Aorta (tissue), 5 donors: ENCODE measurements at regions not wholly inside any gene's neighbourhood (a gene's known extent, or its start where the extent isn't known, plus 50 kb on each side); places are given as distances from the start of the nearest gene placed in this dataset.

Source experiments
- ATAC-seq: fragments of 200-7000 bp; cut with Tn5 transposase; one replicate; pipeline ENCODE4 v1.9.1; 2022; ENCODE audit warnings: moderate library complexity; ENCODE audit not compliant: low FRiP score
- DNase-seq, 2 donors: peaks; one replicate each; pipeline ENCODE4 v3.0.0-alpha.2; 2020
- H3K27ac ChIP-seq, 2 donors: one replicate each; pipeline ENCODE4 v1.5.1; 2013; ENCODE audit warnings: low read length in 2 of 2, mild to moderate bottlenecking in 2 of 2, moderate library complexity in 2 of 2, control low read depth in 1 of 2, inconsistent platforms in 1 of 2, low read depth in 1 of 2
- H3K27me3 ChIP-seq, 2 donors: one replicate each; pipeline ENCODE4 v1.6.1; 2013; ENCODE audit warnings: control low read depth in 1 of 2, low read length in 1 of 2, mild to moderate bottlenecking in 1 of 2, moderate library complexity in 1 of 2; ENCODE audit not compliant: insufficient read depth in 2 of 2, control insufficient read depth in 1 of 2
- H3K36me3 ChIP-seq, 2 donors: one replicate each; pipeline ENCODE4 v1.6.1; 2013; ENCODE audit warnings: control low read depth in 1 of 2, low read length in 1 of 2, mild to moderate bottlenecking in 1 of 2; ENCODE audit not compliant: insufficient read depth in 2 of 2, control insufficient read depth in 1 of 2
- H3K4me1 ChIP-seq, 2 donors: one replicate each; pipeline ENCODE4 v1.6.1; 2013; ENCODE audit warnings: low read length in 2 of 2, control low read depth in 1 of 2, mild to moderate bottlenecking in 1 of 2, moderate library complexity in 1 of 2; ENCODE audit not compliant: insufficient read depth in 2 of 2, control insufficient read depth in 1 of 2
- H3K4me3 ChIP-seq, 2 donors: one replicate each; pipeline ENCODE4 v1.5.1; 2013; ENCODE audit warnings: low read length in 2 of 2, control low read depth in 1 of 2, mild to moderate bottlenecking in 1 of 2
- H3K9me3 ChIP-seq: one replicate; pipeline ENCODE4 v1.6.1; 2013; ENCODE audit warnings: mild to moderate bottlenecking, low read length; ENCODE audit not compliant: control insufficient read depth
- WGBS, 2 donors: extraction: QIAGEN DNeasy Blood & Tissue Kit; methylation state at CpG; one replicate each; pipeline ENCODE4 v1.1.7; 2013; 5-methylcytosine and 5-hydroxymethylcytosine counted together
- intact Hi-C, 2 donors: fragments of 100-400 bp; cut with DNase I; formaldehyde crosslinking; loops; one replicate each; pipeline versions ENCODE4 v1.14.2 to v1.15.0; 2022
- donor health status: healthy with polysubstance abuse.
- donor health status: Bipolar disorder and iron deficiency.
- donor health status: DM: no; HTN: no; CAD: no.
- donor health status: DM: no; HTN: no; CAD: no.
- donor health status: DM: yes; HTN: yes; CAD: no.

- 87 to 89% methylated on average over 3 of the region's 3 CpGs for WGBS, 2 donors
- H3K4me1 ChIP-seq, result no peaks in the 10 kb centered on the region
- H3K9me3 ChIP-seq, result no peaks in the 10 kb centered on the region
- no peaks in the 10 kb centered on the region for H3K27me3 ChIP-seq
- H3K36me3 ChIP-seq, result no peaks in the 10 kb centered on the region
- no peak overlapping the region for H3K4me3 ChIP-seq
- DNase-seq (no peak), ATAC-seq (no peak)
- intact Hi-C loops, result no loop called here
- no peak overlapping the region for H3K27ac ChIP-seq
Measured at GRCh38 chr15:96599268-96599667, 268.8 kb downstream of the NR2F2 start.

GRCh38 chr15:96600350-96600749 lies 269.9 kb downstream of the NR2F2 start:
- H3K4me1 ChIP-seq, result no peaks in the 10 kb centered on the region
- H3K27me3 ChIP-seq, result no peaks in the 10 kb centered on the region
- no peak overlapping the region for H3K4me3 ChIP-seq
- H3K36me3 ChIP-seq, result no peaks in the 10 kb centered on the region
- H3K27ac ChIP-seq, result no peak overlapping the region
- intact Hi-C loops, result no loop called here
- 88% methylated on average over 4 of the region's 4 CpGs for WGBS, 2 donors
- no peaks in the 10 kb centered on the region for H3K9me3 ChIP-seq
- ATAC-seq (no peak), DNase-seq (no peak)

GRCh38 chr15:96606617-96607016 lies 276.1 kb downstream of the NR2F2 start:
- no peak for ATAC-seq
- Histone ChIP-seq H3K27me3 (no peaks in the 10 kb centered on the region), H3K27ac (no peak overlapping the region), H3K4me3 (no peak overlapping the region), H3K36me3 (no peaks in the 10 kb centered on the region), H3K9me3 (no peaks in the 10 kb centered on the region), H3K4me1 (no peaks in the 10 kb centered on the region)
- DNase-seq, result no peak
- intact Hi-C loops, result no loop called here
- WGBS, 2 donors, result 83 to 86% methylated on average over 6 of the region's 6 CpGs

GRCh38 chr15:96610757-96611156 lies 280.3 kb downstream of the NR2F2 start:
- intact Hi-C loops, result no loop called here
- ATAC-seq (no peak), DNase-seq (no peak)

GRCh38 chr15:96612917-96613316 lies 282.4 kb downstream of the NR2F2 start:
- peaks cover 0 to 2% of the 10 kb centered on the region in 2 donors for H3K4me1 ChIP-seq
- no peak overlapping the region for H3K27ac ChIP-seq
- H3K4me3 ChIP-seq, result no peak overlapping the region
- ATAC-seq, result no peak
- no peak for DNase-seq
- no peaks in the 10 kb centered on the region for H3K27me3 ChIP-seq
- no peaks in the 10 kb centered on the region for H3K36me3 ChIP-seq
- peaks cover 6% of the 10 kb centered on the region for H3K9me3 ChIP-seq
- intact Hi-C loops, result no loop called here
- WGBS, 2 donors, result 74 to 87% methylated on average over 1 of the region's 1 CpG

More at GRCh38 chr15:96610757-96611156, 280.3 kb downstream of the NR2F2 start:
- Histone ChIP-seq H3K9me3 (peaks cover 4% of the 10 kb centered on the region), H3K36me3 (no peaks in the 10 kb centered on the region), H3K4me1 (peaks cover 0 to 2% of the 10 kb centered on the region in 2 donors), H3K4me3 (no peak overlapping the region), H3K27me3 (no peaks in the 10 kb centered on the region), H3K27ac (no peak overlapping the region)
- WGBS, 2 donors, result 60 to 67% methylated on average over 3 of the region's 3 CpGs

GRCh38 chr15:96619174-96619573 lies 288.7 kb downstream of the NR2F2 start:
- 31 to 43% methylated on average over 6 of the region's 6 CpGs for WGBS, 2 donors
- intact Hi-C loops, result no loop called here
- no peaks in the 10 kb centered on the region for H3K36me3 ChIP-seq
- no peaks in the 10 kb centered on the region for H3K27me3 ChIP-seq
- H3K4me1 ChIP-seq, result no peaks in the 10 kb centered on the region
- no peak for ATAC-seq
- H3K9me3 ChIP-seq, result peaks cover 4% of the 10 kb centered on the region
- H3K27ac ChIP-seq, result no peak overlapping the region
- H3K4me3 ChIP-seq, result no peak overlapping the region
- no peak for DNase-seq

- Histone ChIP-seq H3K4me1 (no peaks in the 10 kb centered on the region), H3K9me3 (peaks cover under 1% of the 10 kb centered on the region), H3K36me3 (no peaks in the 10 kb centered on the region), H3K27ac (no peak overlapping the region), H3K4me3 (no peak overlapping the region), H3K27me3 (no peaks in the 10 kb centered on the region)
- DNase-seq, result no peak
- no peak for ATAC-seq
- intact Hi-C loops, result no loop called here
- 81% methylated on average over 6 of the region's 6 CpGs for WGBS, 2 donors
Measured at GRCh38 chr15:96622714-96623113, 292.2 kb downstream of the NR2F2 start.

- Histone ChIP-seq H3K4me3 (no peak overlapping the region), H3K27ac (no peak overlapping the region), H3K36me3 (no peaks in the 10 kb centered on the region), H3K27me3 (no peaks in the 10 kb centered on the region), H3K4me1 (no peaks in the 10 kb centered on the region), H3K9me3 (no peaks in the 10 kb centered on the region)
- ATAC-seq (no peak), DNase-seq (no peak)
- 64 to 74% methylated on average over 4 of the region's 4 CpGs for WGBS, 2 donors
- intact Hi-C loops, result no loop called here
Measured at GRCh38 chr15:96625256-96625655, 294.8 kb downstream of the NR2F2 start.

- H3K27me3 ChIP-seq, result no peaks in the 10 kb centered on the region
- ATAC-seq, result no peak
- no peaks in the 10 kb centered on the region for H3K4me1 ChIP-seq
- DNase-seq, result no peak
- intact Hi-C loops, result no loop called here
- H3K4me3 ChIP-seq, result no peak overlapping the region
- no peaks in the 10 kb centered on the region for H3K36me3 ChIP-seq
- H3K9me3 ChIP-seq, result no peaks in the 10 kb centered on the region
- WGBS, 2 donors, result 81 to 89% methylated on average over 13 of the region's 13 CpGs
- no peak overlapping the region for H3K27ac ChIP-seq
Measured at GRCh38 chr15:96627031-96627568, 296.6 kb downstream of the NR2F2 start.
